GM18502 (cell line): ENCODE measurements at regions not wholly inside any gene's neighbourhood (a gene's known extent, or its start where the extent isn't known, plus 50 kb on each side); places are given as distances from the start of the nearest gene placed in this dataset.
"Not testable (repeated sequence)": the region's sequence is repeated elsewhere in the genome, so short reads cannot be mapped to it uniquely, and the experiment has no call there.

Experiments used
- ATAC-seq: cut with Tn5 transposase; IDR thresholded peaks from one replicate; pipeline ENCODE4 v1.9.1; 2021; ENCODE audit warnings: mild to moderate bottlenecking; ENCODE audit not compliant: unreplicated experiment, poor library complexity

DNA sequence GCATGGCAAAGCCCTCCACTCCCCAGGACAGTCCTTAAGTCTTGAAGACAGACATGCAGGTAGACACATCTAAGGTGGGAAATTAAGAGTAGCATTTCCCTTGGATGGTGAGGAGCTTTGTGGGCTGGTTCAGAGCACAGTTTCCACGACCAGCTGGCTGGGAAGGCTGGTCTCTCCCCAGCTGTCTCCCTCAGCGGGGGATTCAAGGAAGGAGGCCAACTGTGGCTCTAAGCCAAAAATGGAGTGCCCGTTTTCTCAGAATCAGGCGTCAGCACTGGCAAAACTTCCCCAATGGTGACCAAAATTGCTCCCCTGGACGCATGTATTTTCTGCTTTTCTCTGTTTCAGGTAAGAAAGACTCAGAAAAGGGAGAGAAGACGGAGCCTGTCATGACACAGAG, 230.6 kb upstream of the FZD8 start:
- no peak for ATAC-seq

DNA sequence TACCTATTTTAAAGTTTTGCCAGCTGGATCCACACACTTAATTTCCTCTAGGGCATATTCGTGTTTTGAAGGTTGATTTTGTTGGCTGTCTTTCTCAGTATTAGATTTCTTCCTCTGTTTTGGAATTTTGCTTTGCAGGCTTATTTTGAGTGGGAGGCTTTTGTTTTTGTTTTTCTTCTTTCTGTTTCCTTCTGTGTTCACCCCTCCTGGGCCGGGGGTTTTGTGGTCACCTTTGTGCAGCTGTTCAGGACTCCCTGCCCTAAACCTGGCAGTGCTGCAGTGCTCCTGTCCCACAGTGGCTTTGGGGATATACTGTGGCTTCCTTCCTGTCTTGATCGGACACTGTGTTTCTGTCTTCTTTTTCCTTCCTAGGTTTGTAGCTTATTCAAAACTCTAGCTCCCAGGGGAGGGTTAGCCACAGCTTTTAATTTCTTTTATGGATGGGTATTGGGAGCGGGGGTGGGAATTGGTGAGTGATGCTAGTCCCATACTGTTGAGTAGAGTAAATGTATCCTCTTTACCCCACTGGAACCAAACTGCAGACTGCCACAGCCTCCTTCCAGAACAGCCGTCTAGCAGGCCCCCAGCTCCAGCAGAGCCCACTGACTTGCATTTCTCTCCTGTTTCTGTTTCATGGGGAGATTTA, 228.7 kb upstream of the FZD8 start:
- no peak for ATAC-seq

DNA sequence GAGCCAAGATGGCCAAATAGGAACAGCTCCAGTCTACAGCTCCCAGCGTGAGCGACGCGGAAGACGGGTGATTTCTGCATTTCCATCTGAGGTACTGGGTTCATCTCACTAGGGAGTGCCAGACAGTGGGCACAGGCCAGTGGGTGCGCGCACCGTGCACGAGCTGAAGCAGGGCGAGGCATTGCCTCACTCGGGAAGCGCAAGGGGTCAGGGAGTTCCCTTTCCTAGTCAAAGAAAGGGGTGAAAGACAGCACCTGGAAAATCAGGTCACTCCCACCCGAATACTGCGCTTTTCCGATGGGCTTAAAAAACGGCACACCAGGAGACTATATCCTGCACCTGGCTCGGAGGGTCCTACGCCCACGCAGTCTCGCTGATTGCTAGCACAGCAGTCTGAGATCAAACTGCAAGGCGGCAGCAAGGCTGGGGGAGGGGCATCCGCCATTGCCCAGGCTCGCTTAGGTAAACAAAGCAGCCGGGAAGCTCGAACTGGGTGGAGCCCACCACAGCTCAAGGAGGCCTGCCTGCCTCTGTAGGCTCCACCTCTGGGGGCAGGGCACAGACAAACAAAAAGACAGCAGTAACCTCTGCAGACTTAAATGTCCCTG, 216.7 kb upstream of the FZD8 start:
- not testable (repeated sequence) for ATAC-seq

DNA sequence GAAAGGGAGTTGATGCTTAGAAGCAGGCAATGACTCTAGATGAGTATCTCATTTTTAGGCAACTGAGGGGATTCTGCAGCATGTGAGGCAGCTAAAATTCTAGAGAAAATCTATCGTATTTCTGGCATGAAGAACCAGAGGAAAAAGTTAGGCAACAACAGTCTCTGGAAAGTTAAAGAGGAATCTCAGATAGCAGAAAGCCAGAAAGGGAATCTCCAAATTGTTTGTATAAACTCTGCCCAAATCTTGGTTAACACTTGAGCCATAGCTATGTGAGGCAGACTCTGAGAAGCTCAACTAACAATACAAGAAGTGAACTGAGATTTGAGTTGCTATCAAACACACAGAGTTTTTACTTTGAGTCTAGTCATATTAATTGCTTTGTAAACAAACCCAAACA, 215.8 kb upstream of the FZD8 start:
- ATAC-seq = no peak

DNA sequence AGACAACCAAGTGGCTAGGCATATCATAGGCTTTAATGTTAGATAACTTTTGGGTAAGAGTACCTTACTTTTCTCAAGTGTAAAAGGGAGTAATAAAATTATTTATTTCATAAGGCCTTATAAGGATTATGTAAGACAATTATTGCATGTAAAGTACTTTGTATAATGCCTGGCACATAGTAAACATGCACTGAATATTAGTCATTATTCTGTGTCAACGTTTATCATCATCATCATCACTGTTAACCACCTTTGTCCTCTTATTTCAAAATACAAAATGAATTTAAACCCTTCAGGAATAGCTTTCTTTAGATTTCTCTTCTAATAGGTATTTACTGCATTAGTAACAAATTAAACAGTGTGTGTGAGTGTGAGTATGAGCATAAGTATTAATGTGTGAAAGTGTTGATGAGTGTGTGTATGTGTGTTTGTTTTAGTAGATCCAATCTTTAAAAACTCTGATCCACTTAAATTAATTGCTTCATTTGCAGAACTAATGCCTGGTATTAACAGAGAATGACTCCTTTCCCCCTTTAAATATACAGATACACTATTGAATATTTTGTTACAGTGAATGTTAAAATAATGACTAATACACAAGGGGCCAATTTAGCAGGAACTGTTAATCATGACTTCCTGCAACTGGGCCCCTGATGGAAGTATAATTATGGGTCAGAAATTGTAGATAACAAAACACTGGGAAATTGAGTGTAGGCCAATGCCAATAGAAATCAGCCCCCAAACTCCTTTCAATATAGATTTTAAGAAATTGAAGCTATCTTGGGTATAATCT, 213.3 kb upstream of the FZD8 start:
- no peak for ATAC-seq

DNA sequence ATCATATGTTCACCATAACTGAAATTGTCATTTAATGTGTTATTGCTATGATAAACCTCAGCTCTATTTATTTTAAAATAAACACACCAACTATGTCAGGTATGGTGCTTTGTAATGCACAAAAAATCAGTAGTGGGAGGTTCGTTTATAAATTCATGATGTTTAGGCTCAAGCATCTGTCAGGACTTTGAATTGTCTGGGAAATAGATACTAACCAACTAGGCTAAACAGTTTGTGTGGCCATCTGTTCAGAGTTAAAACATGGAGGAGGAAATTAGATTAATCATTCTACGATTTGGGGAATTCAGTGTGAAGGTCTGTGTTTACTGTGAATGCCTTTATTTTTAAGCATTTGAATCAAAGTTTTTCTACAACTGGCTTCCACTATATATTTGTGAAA, 212.6 kb upstream of the FZD8 start:
- ATAC-seq = no peak

DNA sequence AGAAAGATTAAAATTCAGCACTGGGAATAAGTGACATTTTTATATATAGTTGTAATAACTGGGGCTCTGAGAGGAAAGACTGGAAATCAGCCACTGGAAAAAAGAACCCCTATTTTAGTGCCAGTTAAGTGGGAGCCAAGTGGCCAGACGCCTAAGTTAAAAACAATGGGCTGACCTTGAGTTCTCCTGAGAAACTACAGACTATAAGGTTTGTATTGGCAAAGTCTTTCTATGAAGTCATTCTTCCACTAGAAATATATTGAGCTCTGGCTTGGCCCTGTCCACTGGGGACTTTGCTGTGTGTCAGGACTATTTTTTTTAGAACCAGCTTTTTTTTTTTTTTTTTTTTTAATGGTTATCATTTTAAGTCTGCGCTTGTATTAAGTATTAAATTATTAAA, 210.6 kb upstream of the FZD8 start:
- no peak for ATAC-seq

DNA sequence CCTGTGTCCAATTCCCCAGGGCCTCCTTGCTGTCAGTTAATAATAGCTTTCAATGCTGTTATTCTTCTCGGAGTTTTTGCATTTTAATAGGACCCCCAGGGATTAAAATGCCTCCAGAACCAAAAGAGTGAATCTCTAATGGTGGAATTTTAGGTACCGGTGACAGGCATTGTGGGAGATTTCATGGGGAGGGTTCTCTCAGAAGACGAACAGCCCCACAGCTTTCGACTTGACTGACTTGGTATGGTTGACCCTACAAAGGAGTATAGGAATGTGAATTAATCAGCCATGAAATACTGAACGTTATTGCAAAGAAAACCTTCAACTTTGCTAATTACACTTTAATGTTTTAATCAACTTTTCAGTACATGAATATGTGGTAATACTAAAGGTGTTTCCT, 206.3 kb upstream of the FZD8 start:
- ATAC-seq = no peak

DNA sequence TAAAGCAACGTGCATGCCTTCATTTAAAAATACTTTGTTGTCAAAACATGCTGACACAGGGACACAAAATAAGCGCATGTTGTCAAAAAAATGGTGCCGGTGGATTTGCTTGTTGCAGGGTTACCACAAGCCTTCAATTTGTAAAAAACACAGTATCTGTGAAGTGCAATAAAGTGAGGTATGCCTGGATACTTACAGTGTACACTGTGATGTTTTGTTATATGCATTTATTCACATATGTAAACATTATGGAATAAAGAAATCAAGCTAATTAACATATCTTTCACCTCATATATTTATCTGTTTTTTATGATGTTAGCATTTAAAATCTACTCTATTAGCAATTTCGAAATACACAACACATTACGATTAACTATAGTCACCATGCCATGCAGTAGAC, 202.6 kb upstream of the FZD8 start:
- no peak for ATAC-seq

DNA sequence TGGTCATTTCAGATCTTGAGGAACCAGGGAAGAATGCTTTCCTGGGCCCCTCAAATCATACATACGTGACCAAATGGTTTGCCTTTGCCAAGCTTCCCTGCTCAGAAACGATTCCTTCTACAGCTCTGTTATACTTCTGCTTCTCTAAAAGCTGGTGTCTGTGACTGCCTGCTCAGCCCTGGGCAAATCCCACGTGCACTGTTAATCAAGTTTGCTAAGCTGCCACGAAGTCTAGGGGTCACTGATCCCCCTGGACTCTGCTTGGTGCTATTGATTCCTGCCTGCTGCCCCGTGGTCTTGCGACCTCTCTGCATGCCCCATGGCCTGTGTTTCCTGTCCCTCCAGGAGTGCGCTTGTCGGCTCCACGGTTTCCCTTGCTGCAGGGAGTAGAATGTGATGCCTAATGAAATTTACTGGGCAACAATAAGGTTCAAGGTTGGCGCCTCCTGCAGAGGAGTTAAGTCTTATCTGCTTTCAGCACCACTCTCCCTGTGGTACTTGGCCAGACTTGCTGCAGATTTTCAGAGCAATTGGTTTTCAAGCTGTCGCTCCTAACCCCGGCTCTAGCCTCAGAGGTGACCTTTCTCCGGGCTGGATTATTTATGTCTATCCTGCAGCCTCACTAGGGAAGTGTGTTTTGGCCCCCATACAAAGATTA, 201.6 kb upstream of the FZD8 start:
- ATAC-seq = no peak

DNA sequence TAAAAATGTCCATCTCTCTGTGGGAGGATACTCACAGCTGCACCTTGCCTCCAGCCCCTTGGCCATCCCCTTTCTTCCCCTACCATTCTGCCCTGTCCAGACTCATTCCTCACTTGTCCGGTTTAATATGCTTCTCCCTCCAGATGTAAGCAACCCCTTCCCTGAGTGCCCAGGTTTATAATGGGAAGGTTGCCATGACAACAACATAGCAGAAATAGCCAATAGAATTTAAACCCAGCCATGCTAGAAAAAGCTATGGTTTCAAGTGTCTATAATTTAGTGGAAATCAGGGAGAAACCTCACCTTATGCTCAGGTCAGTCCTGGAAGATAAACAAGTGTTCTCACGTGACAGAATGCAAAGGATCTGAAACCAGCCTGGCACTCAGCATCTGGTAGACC, 196.0 kb upstream of the FZD8 start:
- no peak for ATAC-seq

DNA sequence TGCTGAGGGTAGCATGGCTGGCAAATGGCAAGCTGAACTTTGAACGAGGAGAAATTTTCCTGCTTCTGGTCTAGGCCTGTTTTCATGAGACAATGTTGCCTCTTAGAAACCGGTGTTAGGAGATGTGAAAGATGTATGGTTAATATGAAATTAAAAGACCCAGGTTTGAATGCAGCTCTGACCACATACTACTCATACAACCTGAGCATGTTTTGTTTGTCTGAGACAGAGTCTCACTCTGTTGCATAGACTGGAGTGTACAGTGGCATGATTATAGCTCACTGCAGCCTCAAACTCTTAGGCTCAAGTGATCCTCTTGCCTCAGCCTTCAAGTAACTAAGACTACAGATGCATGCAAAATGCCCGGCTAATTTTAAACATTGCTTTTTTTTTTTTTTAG, 193.4 kb upstream of the FZD8 start:
- ATAC-seq = no peak

DNA sequence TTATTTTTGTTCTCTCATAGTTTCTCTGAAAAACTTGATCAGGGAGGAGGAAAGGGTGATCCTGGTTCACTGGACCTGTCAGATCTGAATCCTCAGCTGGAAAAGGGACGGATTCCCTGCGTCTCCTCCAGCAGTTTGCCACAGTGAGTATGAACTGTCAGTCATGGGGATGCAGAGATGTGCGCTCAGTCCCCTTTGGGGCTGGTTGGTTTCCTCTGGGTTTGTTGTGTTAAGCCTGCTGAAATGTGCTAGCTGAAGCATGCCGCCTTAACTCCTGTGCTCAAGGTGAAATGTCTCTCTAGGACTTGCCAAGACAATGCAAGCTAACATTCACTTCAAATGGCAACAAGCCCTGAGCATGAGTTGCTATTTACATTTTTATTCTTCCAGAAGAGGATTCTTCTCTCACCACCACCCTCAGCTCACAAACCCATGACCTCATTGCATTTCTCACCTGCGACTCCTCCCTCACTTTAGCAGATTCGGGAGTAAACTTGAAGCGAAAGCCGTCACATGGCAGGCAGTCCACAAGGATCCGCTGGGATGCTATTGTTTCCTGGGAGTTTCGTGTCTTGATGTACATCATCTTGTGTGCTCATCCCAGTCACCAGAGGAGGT, 192.9 kb upstream of the FZD8 start:
- no peak for ATAC-seq

DNA sequence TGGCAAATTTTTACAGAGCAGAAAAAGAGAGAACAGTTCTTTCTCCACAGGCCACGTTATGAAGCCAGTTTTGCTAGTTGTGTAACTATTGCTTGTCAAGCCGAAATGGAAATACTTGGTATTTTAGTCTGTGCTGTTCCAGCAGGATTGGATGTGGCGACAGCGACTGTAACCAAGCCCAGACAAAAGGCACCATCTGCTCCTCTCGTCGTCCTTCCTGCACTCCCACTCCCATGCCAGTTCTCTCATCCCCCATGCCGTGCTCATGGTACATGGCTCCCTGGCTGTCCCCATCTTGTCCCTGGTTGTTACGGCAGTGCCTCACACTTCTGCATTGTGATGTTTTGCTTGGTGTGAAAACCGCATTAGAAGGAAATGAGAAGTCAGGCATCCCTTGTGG, 185.7 kb upstream of the FZD8 start:
- ATAC-seq = no peak

DNA sequence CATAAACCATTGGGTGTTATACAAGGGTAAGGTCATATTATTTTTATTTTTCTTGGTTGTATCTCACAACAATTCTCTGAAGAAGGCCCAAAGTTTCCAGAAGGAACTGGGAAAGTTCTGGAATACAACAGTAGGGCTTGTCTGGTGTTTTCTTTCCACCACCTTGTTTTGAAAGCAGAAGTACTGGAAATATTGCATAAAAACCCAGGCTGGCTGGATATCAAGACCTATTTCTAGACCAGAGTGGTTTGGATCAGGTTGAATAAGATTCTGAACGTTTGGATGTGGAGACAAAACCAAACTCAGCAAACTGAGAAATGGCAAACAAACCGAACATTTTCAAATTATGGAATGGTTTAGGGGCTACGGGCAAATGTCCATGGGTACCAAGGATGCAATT, 182.6 kb upstream of the FZD8 start:
- ATAC-seq = no peak

DNA sequence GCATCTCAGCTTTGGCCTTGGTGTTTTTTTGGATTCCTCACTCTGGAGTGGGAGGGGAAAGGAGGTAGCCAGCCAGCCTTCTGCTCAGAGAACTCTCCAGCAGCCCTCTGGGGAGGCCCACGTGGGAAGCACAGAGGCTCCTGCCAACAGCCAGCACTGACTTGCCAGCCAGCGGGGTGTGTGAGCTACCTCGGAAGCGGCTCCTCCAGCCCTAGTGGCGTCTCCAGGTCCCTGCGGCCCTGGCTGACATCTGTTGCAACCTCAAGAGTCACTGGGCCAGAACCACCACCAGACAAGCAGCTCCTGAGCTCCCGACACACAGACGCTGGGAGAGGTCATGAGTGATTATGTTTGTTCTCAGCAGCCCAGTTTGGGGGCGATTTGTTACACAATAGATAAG, 180.2 kb upstream of the FZD8 start:
- no peak for ATAC-seq

DNA sequence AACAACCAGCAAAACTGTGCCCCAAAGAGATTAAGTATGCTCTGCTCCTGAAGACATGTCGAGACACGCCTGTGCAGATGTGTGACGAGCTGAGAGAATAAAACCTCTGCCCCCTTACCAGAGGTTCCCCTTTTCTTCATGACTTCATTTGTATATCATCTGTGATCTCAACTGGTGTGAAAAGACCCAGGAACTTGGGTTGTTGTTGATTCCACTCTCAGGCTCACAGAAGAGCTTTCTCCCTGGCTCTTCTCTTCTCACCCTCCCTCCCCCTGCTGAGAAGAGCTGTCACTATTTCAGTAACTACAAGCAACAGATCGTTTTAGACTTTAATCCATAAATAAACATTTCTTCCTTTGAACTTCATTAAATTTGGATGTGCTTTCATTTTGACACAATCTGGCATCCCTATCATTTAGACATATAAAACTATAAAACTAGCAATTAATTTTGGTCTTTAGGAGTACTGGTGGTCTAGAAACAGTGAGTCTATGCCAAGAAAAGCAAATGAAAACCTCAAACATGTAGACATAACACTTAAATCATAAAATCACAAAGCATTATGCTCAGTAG, 179.3 kb upstream of the FZD8 start:
- peak; percentile 75 for ATAC-seq

DNA sequence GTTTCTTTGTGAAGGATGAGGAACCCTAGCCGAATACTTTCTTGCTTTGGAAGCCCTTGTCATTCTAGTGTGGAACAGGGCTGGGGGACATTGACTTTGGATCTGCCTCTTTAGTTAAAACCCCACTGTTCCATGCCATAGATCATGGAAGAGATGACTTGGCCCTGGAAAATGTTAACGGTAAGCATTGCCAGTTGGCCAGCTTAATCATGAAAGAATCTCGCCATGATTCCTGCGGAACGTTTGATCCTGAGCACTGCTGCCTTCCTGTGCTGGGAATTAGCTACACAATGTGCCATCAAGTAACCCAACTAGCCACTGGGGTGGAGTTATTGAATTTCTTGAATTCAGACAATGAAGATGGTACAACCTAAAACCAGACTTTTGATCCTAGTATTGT, 177.6 kb upstream of the FZD8 start:
- no peak for ATAC-seq

DNA sequence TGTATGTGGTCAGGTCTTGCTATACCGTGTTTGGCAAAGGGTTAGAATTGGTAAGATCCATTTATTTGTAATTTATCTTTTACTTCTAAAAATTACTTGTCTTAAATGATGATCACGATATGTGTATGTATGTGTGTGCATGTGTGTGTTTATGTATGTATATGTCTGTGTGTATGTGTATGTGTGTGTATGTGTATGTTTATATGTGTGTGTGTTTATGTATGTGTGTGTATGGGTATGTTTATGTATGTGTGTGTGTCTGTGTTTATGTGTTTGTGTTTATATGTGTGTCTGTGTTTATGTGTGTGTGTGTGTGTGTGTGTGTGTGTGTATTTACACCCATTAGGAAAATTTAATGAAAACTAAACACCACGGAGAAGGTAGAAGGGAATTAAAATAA, 176.9 kb upstream of the FZD8 start:
- no peak for ATAC-seq

DNA sequence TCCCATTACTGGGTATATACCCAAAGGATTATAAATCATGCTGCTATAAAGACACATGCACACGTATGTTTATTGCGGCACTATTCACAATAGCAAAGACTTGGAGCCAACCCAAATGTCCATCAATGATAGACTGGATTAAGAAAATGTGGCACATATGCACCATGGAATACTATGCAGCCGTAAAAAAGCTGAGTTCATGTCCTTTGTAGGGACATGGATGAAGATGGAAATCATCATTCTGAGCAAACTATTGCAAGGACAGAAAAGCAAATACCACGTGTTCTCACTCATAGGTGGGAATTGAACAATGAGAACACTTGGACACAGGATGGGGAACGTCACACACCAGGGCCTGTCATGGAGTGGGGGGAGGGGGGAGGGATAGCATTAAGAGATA, 175.0 kb upstream of the FZD8 start:
- ATAC-seq = not testable (repeated sequence)

DNA sequence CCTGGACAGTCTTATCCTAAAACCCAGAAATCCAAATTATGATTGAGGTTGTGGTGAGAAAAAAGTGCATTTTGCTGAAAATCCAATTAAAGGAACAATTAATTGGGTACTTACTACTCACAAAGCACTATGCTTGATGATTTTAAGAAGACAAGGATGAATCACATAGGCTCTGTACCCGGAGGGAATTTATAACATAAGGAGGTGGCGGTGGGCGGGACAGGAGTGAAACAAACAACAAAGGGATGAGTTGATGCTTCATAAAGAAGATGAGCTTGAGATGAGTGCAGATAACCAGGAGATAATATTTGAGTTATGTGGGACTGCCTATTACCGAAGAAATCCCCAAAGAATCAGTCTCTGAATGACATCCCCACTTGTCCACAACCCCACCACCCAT, 171.1 kb upstream of the FZD8 start:
- no peak for ATAC-seq
